WTC11 (cell line): ENCODE measurements at regions not wholly inside any gene's neighbourhood (a gene's known extent, or its start where the extent isn't known, plus 50 kb on each side); places are given as distances from the start of the nearest gene placed in this dataset.
"Not testable (repeated sequence)": the region's sequence is repeated elsewhere in the genome, so short reads cannot be mapped to it uniquely, and the experiment has no call there.

Source experiments
- ATAC-seq: fragments of 200-7000 bp; cut with Tn5 transposase; 2 replicates; pipeline ENCODE4 v1.10.0; 2021; ENCODE audit warnings: mild to moderate bottlenecking, moderate library complexity
- CTCF ChIA-PET: fragments of 300-600 bp; sonication (Branson Sonifier 250); formaldehyde crosslinking; loops from one replicate; lab custom pipeline; 2021; ENCODE audit warnings: antibody characterized with exemption; lab: Charles Lee
- POLR2A ChIA-PET: fragments of 350-600 bp; sonication (Branson Sonifier 250); formaldehyde crosslinking; loops from one replicate; lab custom pipeline; 2021; ENCODE audit warnings: antibody characterized with exemption; lab: Charles Lee
- DNase-seq: peaks from one replicate; pipeline ENCODE4 v3.0.0; 2021; ENCODE audit warnings: low spot score
- H3K27ac Mint-ChIP-seq: 2 replicates; pipeline ENCODE4 v1.8.0; 2021; ENCODE audit warnings: mixed read lengths
- H3K27me3 Mint-ChIP-seq: 2 replicates; pipeline ENCODE4 v1.8.0; 2021; ENCODE audit warnings: low read depth, mild to moderate bottlenecking, moderate library complexity, mixed read lengths
- H3K36me3 Mint-ChIP-seq: 2 replicates; pipeline ENCODE4 v1.8.0; 2021; ENCODE audit warnings: mixed read lengths
- H3K4me1 Mint-ChIP-seq: 2 replicates; pipeline ENCODE4 v1.8.0; 2022; ENCODE audit warnings: mixed read lengths
- H3K4me3 Mint-ChIP-seq: 2 replicates; pipeline ENCODE4 v1.8.0; 2021; ENCODE audit warnings: mild to moderate bottlenecking, moderate library complexity, mixed read lengths
- H3K9me3 Mint-ChIP-seq: 2 replicates; pipeline ENCODE4 v1.8.0; 2021; ENCODE audit warnings: mixed read lengths
- ATF1 ChIP-seq: sonication (generic); formaldehyde crosslinking; IDR thresholded peaks from 2 replicates; pipeline ENCODE4 v1.8.1; 2023; ENCODE audit warnings: mild to moderate bottlenecking, moderate library complexity, missing genetic modification reagents
- ERG ChIP-seq: fragments of 250-450 bp; sonication (Bioruptor Pico); IDR thresholded peaks from 2 replicates; pipeline ENCODE4 v1.8.0; 2021; ENCODE audit warnings: mild to moderate bottlenecking
- FOXP4 ChIP-seq: sonication (generic); formaldehyde crosslinking; IDR thresholded peaks from 2 replicates; pipeline ENCODE4 v1.8.0; 2022; ENCODE audit warnings: mild to moderate bottlenecking, missing genetic modification reagents
- NFE2L1 ChIP-seq: sonication (generic); formaldehyde crosslinking; IDR thresholded peaks from 2 replicates; pipeline ENCODE4 v1.8.1; 2023; ENCODE audit warnings: missing genetic modification reagents
- PRRX2 ChIP-seq: fragments of 250-450 bp; sonication (Bioruptor Pico); IDR thresholded peaks from 2 replicates; pipeline ENCODE4 v1.8.0; 2021; ENCODE audit warnings: mild to moderate bottlenecking
- SMAD4 ChIP-seq: sonication (generic); formaldehyde crosslinking; IDR thresholded peaks from 2 replicates; pipeline ENCODE4 v1.8.0; 2022; ENCODE audit warnings: mild to moderate bottlenecking, missing genetic modification reagents
- ZBTB21 ChIP-seq: sonication (generic); formaldehyde crosslinking; IDR thresholded peaks from 2 replicates; pipeline ENCODE4 v1.8.1; 2023; ENCODE audit warnings: mild to moderate bottlenecking, missing genetic modification reagents, borderline replicate concordance
- ZNF416 ChIP-seq: fragments of 250-450 bp; sonication (Bioruptor Pico); IDR thresholded peaks from 2 replicates; pipeline ENCODE4 v1.9.0; 2021; ENCODE audit warnings: mild to moderate bottlenecking, inconsistent platforms
- TF ChIP-seq, protein P1 (sequence below): sonication (generic); formaldehyde crosslinking; IDR thresholded peaks from 2 replicates; pipeline ENCODE4 v1.8.0; 2022; ENCODE audit warnings: mild to moderate bottlenecking, missing genetic modification reagents
- TF ChIP-seq, protein P2 (sequence below): sonication (generic); formaldehyde crosslinking; IDR thresholded peaks from 2 replicates; pipeline ENCODE4 v1.8.1; 2023; ENCODE audit warnings: mild to moderate bottlenecking, missing genetic modification reagents
- TF ChIP-seq, protein P3 (sequence below): sonication (generic); formaldehyde crosslinking; IDR thresholded peaks from 2 replicates; pipeline ENCODE4 v1.8.1; 2023; ENCODE audit warnings: mild to moderate bottlenecking, missing genetic modification reagents, moderate library complexity

DNA sequence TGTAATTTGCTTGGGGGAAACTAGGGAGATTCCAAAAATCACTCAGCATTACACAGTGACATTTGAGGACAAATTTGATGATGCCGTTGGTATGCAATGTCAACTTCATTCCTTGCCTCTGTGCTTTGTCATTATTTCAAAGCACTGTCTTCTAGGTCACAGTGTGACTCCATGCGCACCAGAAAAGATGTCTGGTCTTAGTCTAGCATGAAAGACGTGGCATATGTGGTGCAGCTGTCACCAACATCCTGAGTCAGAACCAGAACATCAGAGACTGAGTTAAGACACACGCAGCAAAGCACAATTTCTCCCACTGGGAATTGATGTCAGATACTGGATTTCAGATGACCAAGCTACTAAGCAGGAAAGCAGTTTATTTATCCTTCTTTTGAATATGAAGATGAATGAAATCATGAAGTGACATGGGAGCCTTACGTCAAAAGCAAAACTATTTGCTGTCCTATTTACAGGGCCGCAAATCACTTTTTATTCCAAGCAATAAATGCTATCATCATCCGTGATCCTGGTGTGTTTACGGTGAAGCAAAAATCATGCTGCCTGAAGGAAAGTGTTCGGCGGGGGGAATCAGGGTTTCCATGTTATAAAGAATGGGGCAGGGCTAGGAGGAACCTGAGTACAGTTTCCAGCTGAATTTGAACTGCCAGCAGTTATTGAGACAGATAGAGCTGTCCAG is 356.1 kb downstream of the ANAPC1 start:
- ATAC-seq, DNase-seq, H3K27me3 Mint-ChIP-seq, H3K36me3 Mint-ChIP-seq, POLR2A ChIA-PET, H3K4me3 Mint-ChIP-seq, CTCF ChIA-PET, H3K9me3 Mint-ChIP-seq: not testable (repeated sequence)
- Mint-ChIP-seq H3K27ac (peak overlapping the region; percentile 5; the same call in 1 of the 2 replicates), H3K4me1 (peaks cover 28% of the 10 kb centered on the region)

DNA sequence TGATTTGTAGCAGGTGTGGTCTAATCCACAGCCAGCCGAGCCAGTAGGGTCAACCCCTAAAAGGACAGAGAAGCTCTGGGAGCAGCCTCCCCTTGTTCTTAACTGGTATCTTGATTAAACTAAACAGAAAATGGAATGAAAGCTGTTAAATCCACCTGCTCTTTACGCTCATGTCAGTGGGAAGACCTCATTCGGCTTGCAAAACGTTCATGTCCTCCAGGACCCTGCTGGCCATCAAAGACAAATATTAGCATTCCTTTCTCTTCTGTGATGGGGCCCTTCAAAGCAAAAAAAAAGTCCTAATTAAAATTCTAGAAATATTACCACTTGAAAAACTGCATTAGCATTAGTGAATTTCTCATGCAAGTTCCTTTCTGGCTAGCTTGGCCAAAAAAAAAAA is 355.0 kb downstream of the ANAPC1 start:
- H3K27me3 Mint-ChIP-seq, DNase-seq, H3K36me3 Mint-ChIP-seq, CTCF ChIA-PET, H3K27ac Mint-ChIP-seq, POLR2A ChIA-PET, H3K4me3 Mint-ChIP-seq, ATAC-seq, H3K9me3 Mint-ChIP-seq: not testable (repeated sequence)
- H3K4me1 Mint-ChIP-seq, result peaks cover 30% of the 10 kb centered on the region

DNA sequence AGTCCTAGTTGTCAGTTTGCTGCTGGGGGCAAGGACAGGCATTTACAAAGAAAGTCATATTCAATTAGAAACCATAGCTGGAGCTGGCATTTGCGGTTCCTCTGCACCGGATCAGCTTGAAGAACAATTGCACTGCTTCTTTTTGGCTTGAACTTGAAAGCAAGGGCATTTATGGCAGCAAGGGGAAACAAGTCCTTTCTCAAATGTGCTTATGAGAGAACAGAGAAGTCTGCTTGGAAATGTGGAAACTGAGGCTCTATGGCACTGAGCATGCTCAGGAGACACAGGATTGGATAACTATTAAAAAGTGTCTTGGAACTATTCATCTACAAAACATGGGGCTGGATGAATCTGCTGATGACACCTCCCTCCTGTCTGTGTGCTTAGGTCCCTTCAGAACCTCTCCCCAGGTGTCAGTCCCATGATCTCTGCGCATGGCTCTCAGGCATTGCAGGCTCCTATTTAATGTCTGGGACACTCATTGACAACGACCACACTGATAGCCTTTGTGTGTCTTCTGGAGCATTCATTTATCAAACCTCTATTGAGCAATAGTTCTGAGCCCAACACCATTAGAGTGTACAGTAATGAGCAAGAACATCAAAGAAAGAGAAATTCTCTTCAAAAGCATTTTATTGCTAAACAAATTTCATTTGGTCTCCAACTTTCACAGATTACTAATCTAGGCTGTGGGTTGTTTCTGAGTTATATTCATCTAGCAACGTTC is 353.6 kb downstream of the ANAPC1 start:
- peaks cover 31% of the 10 kb centered on the region for H3K4me1 Mint-ChIP-seq
- H3K36me3 Mint-ChIP-seq, H3K27me3 Mint-ChIP-seq, H3K9me3 Mint-ChIP-seq, DNase-seq, H3K27ac Mint-ChIP-seq, CTCF ChIA-PET, ATAC-seq, POLR2A ChIA-PET, H3K4me3 Mint-ChIP-seq: not testable (repeated sequence)

DNA sequence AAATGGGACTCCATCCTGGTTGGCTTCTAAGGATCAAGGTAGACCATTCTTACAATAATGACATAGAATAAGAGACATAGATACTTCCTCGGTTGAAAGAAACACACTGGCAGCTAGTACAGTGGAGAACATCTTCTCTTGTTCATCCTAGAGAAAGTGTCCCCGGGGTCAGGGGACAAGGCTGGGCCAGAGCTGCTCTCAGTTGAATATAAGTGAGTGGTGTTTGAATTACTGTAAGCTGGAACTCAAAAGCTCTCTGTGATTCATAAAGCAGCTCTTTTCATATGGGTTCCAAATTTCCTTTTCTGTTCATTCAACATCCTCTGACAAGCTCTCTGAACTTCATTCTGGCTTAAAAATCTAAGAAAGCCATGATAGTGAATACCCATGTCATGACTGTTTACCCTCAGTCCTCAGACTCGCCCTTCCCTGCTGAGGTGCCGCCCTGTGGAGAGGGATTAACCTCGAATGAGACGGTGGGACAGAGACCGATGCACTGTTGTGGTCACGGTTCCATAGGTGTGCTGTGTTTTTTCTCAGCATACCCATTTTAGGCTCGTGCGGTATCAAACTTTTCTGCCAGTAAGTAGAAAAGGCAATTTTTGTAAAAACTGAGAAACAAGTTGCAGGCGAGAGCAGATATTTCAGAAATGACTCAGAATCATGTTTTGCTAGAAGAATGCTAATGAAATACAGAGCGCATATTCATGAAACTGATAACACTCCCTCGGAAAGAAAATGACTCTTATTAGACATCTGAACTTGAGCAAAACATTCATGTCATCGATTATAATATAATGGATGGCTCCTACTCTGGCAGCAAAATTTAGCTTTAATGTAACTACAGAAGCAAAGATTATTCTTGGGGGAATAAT is 351.1 kb downstream of the ANAPC1 start:
- CTCF ChIA-PET, H3K27ac Mint-ChIP-seq, DNase-seq, H3K27me3 Mint-ChIP-seq, H3K4me3 Mint-ChIP-seq, H3K9me3 Mint-ChIP-seq, POLR2A ChIA-PET, H3K36me3 Mint-ChIP-seq: not testable (repeated sequence)
- peak; percentile 40; the same call in 1 of the 2 replicates for ATAC-seq
- H3K4me1 Mint-ChIP-seq, result peaks cover 42% of the 10 kb centered on the region

GRCh38 chr2:111533557-111534247 is 350.3 kb downstream of the ANAPC1 start:
- H3K27me3 Mint-ChIP-seq, CTCF ChIA-PET, POLR2A ChIA-PET, DNase-seq, H3K9me3 Mint-ChIP-seq, ATAC-seq, H3K36me3 Mint-ChIP-seq, H3K4me3 Mint-ChIP-seq, H3K27ac Mint-ChIP-seq: not testable (repeated sequence)
- H3K4me1 Mint-ChIP-seq, result peaks cover 36% of the 10 kb centered on the region

- Mint-ChIP-seq H3K4me3 (no peak overlapping the region), H3K27ac (peak overlapping the region; percentile 38; the same call in 1 of the 2 replicates), H3K9me3 (peaks cover 9% of the 10 kb centered on the region), H3K36me3 (peaks cover 4% of the 10 kb centered on the region; the same call in 1 of the 2 replicates), H3K27me3 (no peaks in the 10 kb centered on the region; the same call in 1 of the 2 replicates), H3K4me1 (peaks cover 31% of the 10 kb centered on the region)
- ChIA-PET CTCF (no interaction called here), POLR2A (no interaction called here)
- DNase-seq, result no peak
- peak; percentile 55 for ATAC-seq
- TF ChIP-seq FOXP4 (CRISPR knock-in tag), result no peak
- no peak for TF ChIP-seq ATF1 (CRISPR knock-in tag)
- TF ChIP-seq, protein P1, sequence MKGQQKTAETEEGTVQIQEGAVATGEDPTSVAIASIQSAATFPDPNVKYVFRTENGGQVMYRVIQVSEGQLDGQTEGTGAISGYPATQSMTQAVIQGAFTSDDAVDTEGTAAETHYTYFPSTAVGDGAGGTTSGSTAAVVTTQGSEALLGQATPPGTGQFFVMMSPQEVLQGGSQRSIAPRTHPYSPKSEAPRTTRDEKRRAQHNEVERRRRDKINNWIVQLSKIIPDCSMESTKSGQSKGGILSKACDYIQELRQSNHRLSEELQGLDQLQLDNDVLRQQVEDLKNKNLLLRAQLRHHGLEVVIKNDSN (CRISPR knock-in tag), result no peak
- TF ChIP-seq ERG, result no peak
- TF ChIP-seq ZNF416, result no peak
- TF ChIP-seq, protein P2, sequence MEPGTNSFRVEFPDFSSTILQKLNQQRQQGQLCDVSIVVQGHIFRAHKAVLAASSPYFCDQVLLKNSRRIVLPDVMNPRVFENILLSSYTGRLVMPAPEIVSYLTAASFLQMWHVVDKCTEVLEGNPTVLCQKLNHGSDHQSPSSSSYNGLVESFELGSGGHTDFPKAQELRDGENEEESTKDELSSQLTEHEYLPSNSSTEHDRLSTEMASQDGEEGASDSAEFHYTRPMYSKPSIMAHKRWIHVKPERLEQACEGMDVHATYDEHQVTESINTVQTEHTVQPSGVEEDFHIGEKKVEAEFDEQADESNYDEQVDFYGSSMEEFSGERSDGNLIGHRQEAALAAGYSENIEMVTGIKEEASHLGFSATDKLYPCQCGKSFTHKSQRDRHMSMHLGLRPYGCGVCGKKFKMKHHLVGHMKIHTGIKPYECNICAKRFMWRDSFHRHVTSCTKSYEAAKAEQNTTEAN (CRISPR knock-in tag), result no peak
- TF ChIP-seq ZBTB21 (CRISPR knock-in tag), result no peak
- no peak for TF ChIP-seq NFE2L1 (CRISPR knock-in tag)
- no peak for TF ChIP-seq PRRX2 (CRISPR knock-in tag)
- TF ChIP-seq, protein P3, sequence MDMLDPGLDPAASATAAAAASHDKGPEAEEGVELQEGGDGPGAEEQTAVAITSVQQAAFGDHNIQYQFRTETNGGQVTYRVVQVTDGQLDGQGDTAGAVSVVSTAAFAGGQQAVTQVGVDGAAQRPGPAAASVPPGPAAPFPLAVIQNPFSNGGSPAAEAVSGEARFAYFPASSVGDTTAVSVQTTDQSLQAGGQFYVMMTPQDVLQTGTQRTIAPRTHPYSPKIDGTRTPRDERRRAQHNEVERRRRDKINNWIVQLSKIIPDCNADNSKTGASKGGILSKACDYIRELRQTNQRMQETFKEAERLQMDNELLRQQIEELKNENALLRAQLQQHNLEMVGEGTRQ (CRISPR knock-in tag), result no peak
- TF ChIP-seq SMAD4 (CRISPR knock-in tag), result no peak
These were observed 349.1 kb downstream of the ANAPC1 start for GRCh38 chr2:111534910-111535352.
